ENCODE measurements at regions not wholly inside any gene's neighbourhood (a gene's known extent, or its start where the extent isn't known, plus 50 kb on each side); places are given as distances from the start of the nearest gene placed in this dataset.

GRCh38 chr12:107458990-107459389, 226.6 kb upstream of the PWP1 start:
- no peak for DNase-seq (ENCODE audit: low read depth in 6 of 9, low spot score in 9 of 9)
- 98% methylated on average over 2 of the region's 2 CpGs for WGBS
- Histone ChIP-seq H3K27ac (ENCODE audit: low read depth in 1 of 2, low read length in 1 of 2) (no peak overlapping the region), H3K9me3 (ENCODE audit: control insufficient read depth in 2 of 2, insufficient read depth in 1 of 2, low read length in 1 of 2) (no peaks in the 10 kb centered on the region), H3K4me3 (ENCODE audit: low read length in 2 of 2) (no peak overlapping the region), H3K27me3 (ENCODE audit: control insufficient read depth in 2 of 2, insufficient read depth in 1 of 2, low read length in 1 of 2) (no peaks in the 10 kb centered on the region), H3K36me3 (ENCODE audit: control insufficient read depth in 2 of 2, insufficient read depth in 2 of 2, low read length in 1 of 2) (no peaks in the 10 kb centered on the region), H3K4me1 (ENCODE audit: control insufficient read depth in 2 of 2, insufficient read depth in 2 of 2, low read length in 2 of 2) (no peaks in the 10 kb centered on the region)

GRCh38 chr12:107459641-107460040, 226.0 kb upstream of the PWP1 start:
- H3K36me3 ChIP-seq (ENCODE audit: control insufficient read depth in 2 of 2, insufficient read depth in 2 of 2, low read length in 1 of 2) = no peaks in the 10 kb centered on the region

GRCh38 chr12:107461222-107461975, 224.2 kb upstream of the PWP1 start:
- H3K27me3 ChIP-seq (ENCODE audit: control insufficient read depth in 2 of 2, insufficient read depth in 1 of 2, low read length in 1 of 2) = no peaks in the 10 kb centered on the region
- WGBS = 90% methylated on average over 6 of the region's 6 CpGs
- no peak for DNase-seq (ENCODE audit: low read depth in 6 of 9, low spot score in 9 of 9)
- no peaks in the 10 kb centered on the region for H3K9me3 ChIP-seq (ENCODE audit: control insufficient read depth in 2 of 2, insufficient read depth in 1 of 2, low read length in 1 of 2)
- no peak overlapping the region for H3K4me3 ChIP-seq (ENCODE audit: low read length in 2 of 2)
- no peak overlapping the region for H3K27ac ChIP-seq (ENCODE audit: low read depth in 1 of 2, low read length in 1 of 2)
- H3K36me3 ChIP-seq (ENCODE audit: control insufficient read depth in 2 of 2, insufficient read depth in 2 of 2, low read length in 1 of 2) = no peaks in the 10 kb centered on the region
- H3K4me1 ChIP-seq (ENCODE audit: control insufficient read depth in 2 of 2, insufficient read depth in 2 of 2, low read length in 2 of 2) = no peaks in the 10 kb centered on the region

More at GRCh38 chr12:107459641-107460040, 226.0 kb upstream of the PWP1 start:
- no peak overlapping the region for H3K4me3 ChIP-seq (ENCODE audit: low read length in 2 of 2)
- WGBS = 98% methylated on average over 7 of the region's 7 CpGs
- no peaks in the 10 kb centered on the region for H3K4me1 ChIP-seq (ENCODE audit: control insufficient read depth in 2 of 2, insufficient read depth in 2 of 2, low read length in 2 of 2)
- DNase-seq (ENCODE audit: low read depth in 6 of 9, low spot score in 9 of 9) = no peak
- H3K27ac ChIP-seq (ENCODE audit: low read depth in 1 of 2, low read length in 1 of 2) = no peak overlapping the region
- H3K9me3 ChIP-seq (ENCODE audit: control insufficient read depth in 2 of 2, insufficient read depth in 1 of 2, low read length in 1 of 2) = no peaks in the 10 kb centered on the region
- no peaks in the 10 kb centered on the region for H3K27me3 ChIP-seq (ENCODE audit: control insufficient read depth in 2 of 2, insufficient read depth in 1 of 2, low read length in 1 of 2)

- DNase-seq (ENCODE audit: low read depth in 6 of 9, low spot score in 9 of 9) = no peak
- H3K9me3 ChIP-seq (ENCODE audit: control insufficient read depth in 2 of 2, insufficient read depth in 1 of 2, low read length in 1 of 2) = no peaks in the 10 kb centered on the region
- WGBS = 96% methylated on average over 4 of the region's 4 CpGs
- no peaks in the 10 kb centered on the region for H3K27me3 ChIP-seq (ENCODE audit: control insufficient read depth in 2 of 2, insufficient read depth in 1 of 2, low read length in 1 of 2)
- no peak overlapping the region for H3K27ac ChIP-seq (ENCODE audit: low read depth in 1 of 2, low read length in 1 of 2)
- H3K4me1 ChIP-seq (ENCODE audit: control insufficient read depth in 2 of 2, insufficient read depth in 2 of 2, low read length in 2 of 2) = no peaks in the 10 kb centered on the region
- H3K4me3 ChIP-seq (ENCODE audit: low read length in 2 of 2) = no peak overlapping the region
- H3K36me3 ChIP-seq (ENCODE audit: control insufficient read depth in 2 of 2, insufficient read depth in 2 of 2, low read length in 1 of 2) = no peaks in the 10 kb centered on the region
Observed at GRCh38 chr12:107462428-107463332, 222.9 kb upstream of the PWP1 start.

- Histone ChIP-seq H3K4me1 (ENCODE audit: control insufficient read depth in 2 of 2, insufficient read depth in 2 of 2, low read length in 2 of 2) (peaks cover 0 to 3% of the 10 kb centered on the region in 2 donors), H3K27me3 (ENCODE audit: control insufficient read depth in 2 of 2, insufficient read depth in 1 of 2, low read length in 1 of 2) (no peaks in the 10 kb centered on the region), H3K9me3 (ENCODE audit: control insufficient read depth in 2 of 2, insufficient read depth in 1 of 2, low read length in 1 of 2) (no peaks in the 10 kb centered on the region), H3K4me3 (ENCODE audit: low read length in 2 of 2) (no peak overlapping the region), H3K27ac (ENCODE audit: low read depth in 1 of 2, low read length in 1 of 2) (no peak overlapping the region), H3K36me3 (ENCODE audit: control insufficient read depth in 2 of 2, insufficient read depth in 2 of 2, low read length in 1 of 2) (no peaks in the 10 kb centered on the region)
- WGBS = 100% methylated on average over 1 of the region's 1 CpG
- DNase-seq (ENCODE audit: low read depth in 6 of 9, low spot score in 9 of 9) = no peak
Observed at GRCh38 chr12:107464644-107465043, 221.0 kb upstream of the PWP1 start.

- H3K36me3 ChIP-seq (ENCODE audit: control insufficient read depth in 2 of 2, insufficient read depth in 2 of 2, low read length in 1 of 2) = no peaks in the 10 kb centered on the region
- WGBS = 97% methylated on average over 11 of the region's 11 CpGs
- H3K27me3 ChIP-seq (ENCODE audit: control insufficient read depth in 2 of 2, insufficient read depth in 1 of 2, low read length in 1 of 2) = no peaks in the 10 kb centered on the region
- H3K4me3 ChIP-seq (ENCODE audit: low read length in 2 of 2) = no peak overlapping the region
- H3K4me1 ChIP-seq (ENCODE audit: control insufficient read depth in 2 of 2, insufficient read depth in 2 of 2, low read length in 2 of 2) = peaks cover 0 to 3% of the 10 kb centered on the region in 2 donors
- H3K27ac ChIP-seq (ENCODE audit: low read depth in 1 of 2, low read length in 1 of 2) = no peak overlapping the region
- DNase-seq (ENCODE audit: low read depth in 6 of 9, low spot score in 9 of 9) = no peak
- no peaks in the 10 kb centered on the region for H3K9me3 ChIP-seq (ENCODE audit: control insufficient read depth in 2 of 2, insufficient read depth in 1 of 2, low read length in 1 of 2)
Observed at GRCh38 chr12:107465625-107466024, 220.0 kb upstream of the PWP1 start.

GRCh38 chr12:107467716-107468115, 217.9 kb upstream of the PWP1 start:
- Histone ChIP-seq H3K9me3 (ENCODE audit: control insufficient read depth in 2 of 2, insufficient read depth in 1 of 2, low read length in 1 of 2) (no peaks in the 10 kb centered on the region), H3K4me1 (ENCODE audit: control insufficient read depth in 2 of 2, insufficient read depth in 2 of 2, low read length in 2 of 2) (peaks cover 0 to 3% of the 10 kb centered on the region in 2 donors), H3K27me3 (ENCODE audit: control insufficient read depth in 2 of 2, insufficient read depth in 1 of 2, low read length in 1 of 2) (no peaks in the 10 kb centered on the region), H3K36me3 (ENCODE audit: control insufficient read depth in 2 of 2, insufficient read depth in 2 of 2, low read length in 1 of 2) (no peaks in the 10 kb centered on the region), H3K27ac (ENCODE audit: low read depth in 1 of 2, low read length in 1 of 2) (no peak overlapping the region), H3K4me3 (ENCODE audit: low read length in 2 of 2) (no peak overlapping the region)
- no peak for DNase-seq (ENCODE audit: low read depth in 6 of 9, low spot score in 9 of 9)
- WGBS = 85% methylated on average over 6 of the region's 6 CpGs

GRCh38 chr12:107468182-107468581, 217.4 kb upstream of the PWP1 start:
- Histone ChIP-seq H3K36me3 (ENCODE audit: control insufficient read depth in 2 of 2, insufficient read depth in 2 of 2, low read length in 1 of 2) (no peaks in the 10 kb centered on the region), H3K9me3 (ENCODE audit: control insufficient read depth in 2 of 2, insufficient read depth in 1 of 2, low read length in 1 of 2) (no peaks in the 10 kb centered on the region), H3K4me3 (ENCODE audit: low read length in 2 of 2) (no peak overlapping the region), H3K27me3 (ENCODE audit: control insufficient read depth in 2 of 2, insufficient read depth in 1 of 2, low read length in 1 of 2) (no peaks in the 10 kb centered on the region), H3K4me1 (ENCODE audit: control insufficient read depth in 2 of 2, insufficient read depth in 2 of 2, low read length in 2 of 2) (peaks cover 0 to 3% of the 10 kb centered on the region in 2 donors), H3K27ac (ENCODE audit: low read depth in 1 of 2, low read length in 1 of 2) (no peak overlapping the region)
- no peak for DNase-seq (ENCODE audit: low read depth in 6 of 9, low spot score in 9 of 9)
- WGBS = 77% methylated on average over 4 of the region's 4 CpGs

- Histone ChIP-seq H3K9me3 (ENCODE audit: control insufficient read depth in 2 of 2, insufficient read depth in 1 of 2, low read length in 1 of 2) (no peaks in the 10 kb centered on the region), H3K36me3 (ENCODE audit: control insufficient read depth in 2 of 2, insufficient read depth in 2 of 2, low read length in 1 of 2) (no peaks in the 10 kb centered on the region), H3K4me1 (ENCODE audit: control insufficient read depth in 2 of 2, insufficient read depth in 2 of 2, low read length in 2 of 2) (peaks cover 0 to 3% of the 10 kb centered on the region in 2 donors), H3K27ac (ENCODE audit: low read depth in 1 of 2, low read length in 1 of 2) (no peak overlapping the region), H3K27me3 (ENCODE audit: control insufficient read depth in 2 of 2, insufficient read depth in 1 of 2, low read length in 1 of 2) (no peaks in the 10 kb centered on the region), H3K4me3 (ENCODE audit: low read length in 2 of 2) (no peak overlapping the region)
- WGBS = 17% methylated on average over 4 of the region's 4 CpGs
- DNase-seq (ENCODE audit: low read depth in 6 of 9, low spot score in 9 of 9) = no peak
Observed at GRCh38 chr12:107469011-107469410, 216.6 kb upstream of the PWP1 start.
